CD4-positive, alpha-beta T cell treated with Interleukin-6 at 100 ng/mL for 8 hours (primary cell): ENCODE measurements at regions not wholly inside any gene's neighbourhood (a gene's known extent, or its start where the extent isn't known, plus 50 kb on each side); places are given as distances from the start of the nearest gene placed in this dataset.
"Not testable (repeated sequence)": the region's sequence is repeated elsewhere in the genome, so short reads cannot be mapped to it uniquely, and the experiment has no call there.

Source experiments
- DNase-seq: peaks from one replicate; pipeline ENCODE4 v3.0.0-alpha.2; 2020; ENCODE audit warnings: mixed read lengths, low spot score

DNA sequence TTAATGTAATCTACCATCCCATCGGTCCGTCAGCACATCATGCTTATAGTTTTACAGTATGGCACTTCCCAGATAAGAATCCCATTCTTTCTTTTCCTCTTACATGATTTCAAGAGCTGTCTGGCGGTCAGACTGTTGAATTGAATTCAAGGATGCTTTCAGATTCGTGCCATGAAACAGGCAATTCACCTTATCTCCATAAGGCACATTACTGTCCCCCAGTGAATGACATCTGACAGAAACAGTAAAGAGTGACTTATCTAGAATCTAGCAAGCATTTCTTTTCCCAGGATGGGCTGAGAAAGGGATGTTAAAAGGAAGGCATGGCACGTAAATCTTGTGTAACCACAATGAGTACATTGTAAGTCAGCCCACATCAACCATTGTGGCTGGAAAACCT, 61.1 kb upstream of the SEM1 start:
- DNase-seq, result no peak

DNA sequence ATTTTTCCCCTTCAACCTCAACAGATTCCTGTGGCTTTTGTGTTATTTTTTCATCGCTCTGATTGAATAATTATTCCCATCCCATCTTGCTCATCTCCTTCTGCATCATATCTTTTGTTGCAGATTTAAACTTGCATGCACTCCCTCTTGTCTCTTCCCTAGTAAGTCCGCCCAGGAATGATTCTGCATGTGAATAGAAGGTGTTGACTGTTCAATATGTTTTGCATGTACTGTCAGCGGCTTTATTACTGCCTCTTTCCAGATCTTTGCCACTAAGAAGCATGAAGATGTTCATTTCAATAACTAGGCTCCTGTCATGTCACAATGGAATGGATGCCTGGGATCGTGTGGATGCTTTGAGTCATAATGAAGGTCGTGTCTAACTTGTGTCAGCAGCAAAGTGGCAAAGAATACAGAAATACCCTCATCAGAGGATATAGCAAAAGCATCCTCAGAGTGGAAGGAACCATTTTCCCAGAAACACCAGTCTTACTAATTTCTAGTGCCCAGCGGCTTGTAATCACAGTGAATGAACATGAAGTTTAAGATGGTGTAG, 62.6 kb upstream of the SEM1 start:
- no peak for DNase-seq

DNA sequence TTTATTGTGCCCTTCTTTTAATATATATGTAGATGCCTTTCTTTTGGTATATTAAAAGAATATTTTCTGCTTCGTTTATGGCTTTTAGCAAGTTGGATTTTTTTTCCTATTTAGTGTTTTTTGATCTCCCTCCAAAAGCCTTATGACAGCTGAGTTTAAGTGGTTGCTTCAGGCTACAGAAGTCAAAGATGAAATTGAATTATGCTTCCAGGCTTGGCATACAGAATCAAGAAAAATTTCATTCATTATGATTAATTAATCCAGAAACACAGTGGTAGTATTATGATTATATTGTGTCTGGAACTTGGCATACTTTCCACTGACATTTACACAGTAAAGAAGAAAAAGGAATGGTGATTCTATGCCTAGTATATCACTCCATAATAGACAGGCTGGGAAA, 63.8 kb upstream of the SEM1 start:
- no peak for DNase-seq

DNA sequence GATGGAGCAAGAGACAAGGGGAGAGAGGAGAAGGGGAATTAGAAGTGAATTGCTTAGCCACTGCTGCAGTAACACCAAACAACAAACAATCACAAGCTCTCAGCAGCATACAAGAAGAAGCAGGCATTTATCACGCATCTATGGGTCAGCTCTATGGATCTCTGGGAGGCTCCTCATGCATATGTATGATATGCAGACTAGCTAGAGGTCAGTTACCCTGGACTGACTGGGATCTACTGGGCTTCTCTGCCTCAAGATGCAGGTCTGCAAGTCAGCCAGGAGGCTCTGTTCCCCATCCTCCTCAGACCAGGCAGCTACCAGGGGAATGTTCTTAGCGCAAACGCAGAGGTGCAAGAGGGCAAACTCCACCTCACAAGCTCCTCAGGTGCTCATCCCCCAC, 64.7 kb upstream of the SEM1 start:
- DNase-seq, result no peak

DNA sequence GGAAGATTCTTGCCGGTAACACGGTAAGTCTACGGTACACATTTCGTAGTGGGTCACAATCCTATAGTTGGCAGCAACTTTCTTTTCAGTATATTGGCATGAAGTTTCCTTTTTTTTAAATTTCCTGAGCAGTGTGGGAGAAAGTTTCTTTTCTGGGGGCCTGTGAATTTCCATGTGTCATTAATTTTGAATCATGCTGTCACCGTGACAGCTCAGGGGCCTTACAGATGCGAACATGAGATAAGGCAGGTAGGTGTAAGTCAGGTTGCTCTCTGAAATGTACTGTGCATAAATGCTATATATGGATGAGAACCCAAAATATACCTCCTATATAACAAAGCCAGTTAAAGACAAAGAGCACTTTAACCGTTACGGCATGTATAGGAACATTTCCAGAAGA, 65.4 kb upstream of the SEM1 start:
- no peak for DNase-seq

DNA sequence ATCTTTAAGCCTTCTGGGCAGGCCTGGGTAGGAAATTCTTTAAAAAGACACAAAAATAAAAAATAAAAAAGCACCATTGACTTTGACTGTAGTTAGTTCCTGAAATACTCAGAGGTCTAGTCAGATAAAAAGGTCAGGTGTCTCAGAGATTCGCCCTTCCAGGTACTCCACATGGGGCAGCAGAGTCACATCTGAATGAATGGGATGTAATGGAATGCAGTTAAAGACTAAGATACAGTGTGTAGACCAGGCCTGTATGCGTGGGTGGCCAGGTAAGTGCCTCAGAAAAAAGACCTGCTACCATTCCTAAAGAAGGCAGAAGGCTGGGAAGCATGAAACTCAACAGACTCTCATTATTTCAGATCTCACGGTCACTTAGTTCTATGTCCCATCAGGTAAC, 68.6 kb upstream of the SEM1 start:
- DNase-seq, result no peak

DNA sequence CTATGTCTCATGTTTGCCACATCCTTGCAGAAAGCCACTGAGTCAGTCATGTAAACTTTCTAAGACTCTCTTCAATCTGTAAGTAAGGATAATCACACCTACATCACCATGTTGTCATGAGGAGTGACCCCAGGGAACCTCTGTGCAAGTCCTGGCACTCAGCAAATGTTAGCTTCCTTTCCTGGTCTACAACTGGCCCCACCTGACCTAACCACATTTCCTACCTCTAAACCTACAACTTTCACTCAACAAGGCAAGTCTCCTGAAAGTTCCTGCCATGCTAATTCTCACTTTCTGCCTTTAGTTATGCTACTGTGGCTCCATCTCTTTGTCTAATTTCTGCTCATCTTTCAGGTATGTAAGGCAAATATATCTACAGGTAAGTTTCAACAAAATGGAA, 72.3 kb upstream of the SEM1 start:
- no peak for DNase-seq

DNA sequence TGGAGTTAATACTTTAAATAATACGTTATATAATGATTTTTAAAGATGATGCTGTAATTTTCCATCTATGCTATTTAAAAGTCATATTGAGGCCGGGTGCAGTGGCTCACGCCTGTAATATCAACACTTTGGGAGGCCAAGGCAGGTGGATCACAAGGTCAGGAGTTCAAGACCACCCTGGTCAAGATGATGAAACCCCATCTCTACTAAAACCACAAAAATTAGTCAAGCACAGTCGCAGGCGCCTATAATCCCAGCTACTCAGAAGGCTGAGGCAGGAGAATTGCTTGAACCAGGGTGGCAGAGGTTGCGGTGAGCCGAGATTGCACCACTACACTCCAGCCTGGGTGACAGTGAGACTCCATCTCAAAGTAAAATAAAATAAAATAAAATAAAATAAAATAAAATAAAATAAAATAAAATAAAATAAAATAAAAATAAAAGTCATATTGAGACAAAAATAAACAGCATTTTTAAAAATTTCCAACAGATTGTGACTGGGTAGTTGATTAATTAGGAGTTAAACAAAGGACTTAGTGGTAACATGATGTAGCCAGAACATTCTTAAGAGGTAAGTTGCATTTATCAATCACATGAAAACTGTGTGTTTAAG, 73.1 kb upstream of the SEM1 start:
- not testable (repeated sequence) for DNase-seq

DNA sequence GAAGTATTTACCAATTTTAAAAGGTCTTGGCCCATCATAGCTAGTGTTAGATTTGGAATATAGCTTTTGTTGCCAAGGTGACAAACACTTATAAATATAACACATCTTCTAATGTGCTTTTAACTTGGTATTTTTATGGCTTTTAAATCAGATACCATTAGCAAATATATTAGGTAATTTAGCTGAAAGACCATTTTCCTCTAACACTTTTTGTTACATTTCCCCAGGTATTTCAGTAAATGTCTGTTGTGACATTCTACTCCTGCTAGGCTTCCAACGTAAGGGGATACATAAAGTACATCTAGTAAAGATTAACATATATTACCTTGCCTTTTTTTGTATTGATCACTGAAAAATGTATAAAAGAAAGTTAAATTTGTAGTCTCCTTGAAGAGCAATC, 75.0 kb upstream of the SEM1 start:
- no peak for DNase-seq

DNA sequence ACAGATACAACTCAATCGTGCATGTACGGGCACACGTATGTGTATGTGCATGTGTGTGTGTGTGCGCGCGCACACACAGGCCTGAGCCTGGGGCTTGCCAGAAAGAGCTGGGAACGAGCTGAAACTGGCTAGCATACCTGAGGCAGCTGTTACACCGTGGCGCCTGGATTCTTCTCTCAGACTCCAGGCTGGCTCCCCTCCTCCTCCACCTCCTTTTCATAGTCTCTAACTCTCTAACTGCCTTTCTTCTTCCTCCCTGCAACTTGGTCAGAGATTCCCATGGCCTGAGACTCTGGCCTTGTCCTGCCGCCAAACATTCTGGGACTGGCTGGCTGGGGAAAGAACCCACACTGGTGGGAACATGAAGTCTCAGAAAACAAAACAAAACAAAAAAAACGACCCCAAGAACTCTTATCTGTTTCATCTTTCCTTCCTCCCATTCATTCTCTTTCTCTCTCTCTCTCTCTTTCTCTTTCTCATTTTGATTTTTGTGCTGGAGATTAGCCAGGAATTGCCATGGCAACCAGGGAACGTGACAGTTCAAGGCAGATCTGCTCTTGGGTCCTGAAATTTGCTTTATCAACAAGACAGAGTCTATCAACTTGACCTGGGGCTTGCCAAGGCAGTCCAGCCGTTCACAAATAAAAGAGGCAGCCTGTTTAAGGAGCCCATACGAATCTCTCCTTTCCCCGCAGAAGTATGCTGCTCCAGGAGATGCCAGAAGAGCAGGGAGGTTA, 76.8 kb upstream of the SEM1 start:
- DNase-seq, result no peak

DNA sequence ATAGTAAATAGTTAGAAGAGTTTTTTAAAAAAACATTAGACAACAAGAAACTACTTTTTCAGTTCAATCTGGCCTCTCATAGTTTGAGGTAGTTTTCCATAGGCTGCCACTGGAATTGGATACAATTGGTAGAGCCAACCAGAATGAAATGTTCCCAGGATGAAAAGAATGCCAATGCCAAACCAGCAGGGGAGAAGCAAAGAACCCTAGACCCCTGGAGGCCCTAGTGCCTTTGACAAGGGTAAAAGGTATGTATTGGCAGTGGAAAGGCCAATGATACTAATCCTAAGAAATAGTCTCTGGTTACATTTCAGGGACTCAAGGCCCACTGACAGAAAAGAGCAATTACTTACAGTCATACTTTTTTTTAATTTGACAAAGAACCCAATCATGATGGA, 77.4 kb upstream of the SEM1 start:
- no peak for DNase-seq

DNA sequence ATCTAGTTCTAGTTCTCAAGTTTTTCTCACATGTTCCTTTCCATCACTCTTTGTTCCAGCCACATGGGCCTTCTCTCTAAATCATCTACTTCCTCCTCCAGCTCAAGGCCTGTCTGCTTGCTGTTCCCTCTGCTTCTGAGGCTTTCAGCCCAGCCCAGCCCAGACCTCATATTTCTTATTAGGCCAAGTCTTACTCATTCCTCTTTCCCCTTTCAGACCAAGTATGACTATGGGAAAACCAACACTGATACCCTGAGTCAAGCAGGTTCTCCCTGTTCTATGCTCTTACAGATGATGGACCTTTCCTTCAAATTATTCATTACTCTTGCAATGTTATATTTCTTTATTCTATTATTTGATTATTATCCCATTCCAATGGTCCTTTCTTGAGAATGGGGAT, 80.3 kb upstream of the SEM1 start:
- DNase-seq, result no peak

DNA sequence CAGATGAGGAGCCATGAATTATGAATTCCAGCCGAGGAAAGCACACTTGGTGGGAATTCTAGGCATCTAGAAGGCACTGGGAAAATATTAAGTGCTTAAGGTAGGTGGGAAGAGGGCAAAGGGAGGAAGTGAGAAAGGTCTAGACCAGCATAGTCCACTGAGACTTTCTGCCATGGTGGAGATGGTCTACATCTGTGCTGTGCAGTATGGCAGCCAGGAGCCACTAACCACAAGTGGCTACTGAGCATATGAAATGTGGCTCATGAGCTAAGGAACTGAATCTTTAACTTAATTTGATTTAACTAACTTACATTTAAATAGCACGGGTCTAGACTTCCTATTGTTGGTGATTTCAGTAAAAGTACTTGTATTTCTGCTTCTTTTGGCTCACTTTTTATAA, 82.5 kb upstream of the SEM1 start:
- DNase-seq, result no peak

DNA sequence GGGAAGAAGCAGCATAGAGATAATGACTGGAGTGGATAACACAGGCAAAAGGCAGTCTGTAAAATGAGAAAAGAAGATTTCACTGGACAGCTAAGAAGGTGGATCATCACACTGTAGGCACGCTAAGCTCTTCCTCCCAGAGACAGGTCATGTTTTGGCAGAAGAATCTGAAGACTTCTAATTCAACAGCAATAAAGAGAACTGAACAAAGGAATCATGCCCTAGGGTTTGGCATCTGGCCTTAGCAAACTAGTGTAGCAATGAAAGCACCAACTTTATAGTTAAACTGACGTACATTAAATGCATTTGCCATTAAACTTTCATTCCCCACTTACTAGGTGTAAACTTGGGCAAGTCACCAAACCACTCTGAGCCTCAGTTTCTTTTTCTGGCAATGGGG, 84.4 kb upstream of the SEM1 start:
- DNase-seq, result no peak

DNA sequence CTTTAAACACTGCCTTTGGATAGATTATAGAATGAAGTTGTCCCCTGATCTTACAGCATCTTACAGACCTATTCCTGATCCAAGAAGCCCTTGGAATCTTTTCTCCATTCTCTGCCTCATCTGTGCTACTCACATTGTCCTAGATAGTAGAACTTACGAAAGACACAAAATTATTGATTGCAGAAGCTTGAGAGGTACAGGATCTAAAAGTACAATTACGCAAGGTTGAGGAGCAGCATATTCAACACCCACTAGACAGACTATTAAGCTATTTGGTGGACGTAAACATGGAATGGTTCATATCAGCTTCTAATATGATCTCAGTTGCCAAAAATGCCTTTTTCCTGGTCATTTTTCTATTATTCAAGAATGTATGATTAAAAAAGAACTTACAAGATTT, 90.5 kb upstream of the SEM1 start:
- no peak for DNase-seq

DNA sequence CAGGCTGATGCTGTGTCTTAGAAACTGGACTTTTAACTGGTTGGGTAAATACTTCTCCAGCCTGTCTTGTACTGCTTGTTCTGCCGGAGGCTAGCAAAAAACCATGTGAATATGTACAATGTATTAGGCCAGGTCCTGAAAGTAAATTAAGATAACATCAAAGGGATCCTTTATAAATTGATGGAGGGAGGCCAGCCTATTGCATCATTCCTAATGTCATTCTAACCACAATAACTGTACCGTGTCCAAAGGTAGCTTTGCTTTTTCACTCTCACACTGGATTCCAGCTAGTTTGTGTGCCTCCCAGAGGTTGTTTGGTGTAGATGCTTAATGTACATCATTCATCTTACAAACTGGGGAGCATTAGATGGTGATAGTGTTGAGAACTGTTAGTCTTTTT, 91.2 kb upstream of the SEM1 start:
- DNase-seq, result no peak

DNA sequence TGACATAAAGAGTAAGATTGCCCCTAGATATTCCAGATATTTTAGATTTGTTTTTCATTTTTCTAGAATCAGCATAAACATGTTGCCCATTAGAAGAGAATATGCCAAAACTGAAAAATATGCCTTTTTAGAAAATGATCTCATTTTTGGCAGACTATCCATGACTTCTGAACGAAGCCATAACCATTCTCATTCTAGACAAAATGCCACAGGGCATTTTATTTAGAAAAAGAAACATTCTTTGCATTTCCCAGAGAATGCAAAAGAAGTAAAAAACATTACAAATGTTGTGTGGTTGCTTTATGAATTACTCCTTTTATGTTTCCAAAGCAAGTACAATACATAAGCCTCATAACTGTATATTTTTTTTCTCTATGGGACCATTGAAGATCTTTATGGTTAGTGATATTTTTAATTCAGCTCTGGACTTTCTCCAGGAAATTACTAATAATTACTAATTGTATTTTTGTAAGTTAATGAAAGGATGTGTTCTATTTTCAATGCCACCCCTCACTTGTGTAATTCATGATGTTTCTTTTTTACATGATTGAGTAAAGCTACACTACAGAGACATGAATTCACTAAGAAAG, 109.6 kb upstream of the SEM1 start:
- DNase-seq, result no peak

DNA sequence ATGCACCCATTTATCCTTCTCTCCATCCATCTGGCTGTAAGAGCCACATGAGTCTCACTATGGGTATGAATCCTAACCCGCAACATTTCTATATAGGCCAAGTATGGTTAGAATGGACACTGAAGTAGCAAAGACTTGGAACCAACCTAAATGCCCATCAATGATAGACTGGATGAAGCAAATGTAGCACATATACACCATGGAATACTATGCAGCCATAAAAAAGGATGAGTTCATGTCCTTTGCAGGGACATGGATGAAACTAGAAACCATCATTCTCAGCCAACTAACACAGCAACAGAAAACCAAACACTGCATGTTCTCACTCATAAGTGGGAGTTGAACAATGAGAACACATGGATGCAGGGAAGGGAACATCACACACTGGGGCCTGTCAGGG, 111.5 kb upstream of the SEM1 start:
- DNase-seq, result not testable (repeated sequence)

DNA sequence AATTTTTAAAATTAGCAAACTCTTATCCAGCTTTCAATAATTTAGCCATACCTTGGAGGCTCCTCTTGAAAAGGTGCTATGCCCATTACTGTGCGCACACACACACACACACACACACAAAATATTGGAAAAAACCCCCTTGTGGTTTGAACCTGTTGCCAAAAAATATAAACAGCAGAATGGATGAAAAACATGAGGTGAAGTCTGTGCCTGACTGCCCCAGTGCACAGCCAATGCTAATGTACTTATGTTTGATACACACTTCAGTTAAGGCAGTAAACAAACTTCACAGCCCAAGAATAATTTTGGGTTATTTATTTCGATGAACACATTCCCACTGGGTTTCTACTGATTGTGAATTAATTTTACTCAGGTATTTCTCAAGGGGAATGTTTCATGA, 113.2 kb upstream of the SEM1 start:
- no peak for DNase-seq

DNA sequence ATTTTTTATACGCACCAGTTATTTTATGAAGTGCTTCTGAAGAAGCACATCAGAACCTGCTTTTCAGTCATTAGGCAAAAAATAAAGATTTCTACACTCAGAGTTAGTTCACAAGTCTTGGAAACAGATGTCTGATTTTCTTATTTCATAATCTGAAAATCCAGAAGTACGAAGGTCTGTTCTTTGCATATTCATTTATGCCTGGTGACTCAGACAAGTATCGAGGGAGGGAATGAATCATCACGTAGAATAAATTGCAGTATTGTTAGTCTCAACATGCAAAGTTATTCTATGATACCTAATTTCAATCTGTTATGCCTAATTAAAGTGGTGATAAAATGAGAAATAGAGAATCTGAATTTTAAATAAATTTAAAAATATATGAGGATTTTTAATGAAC, 113.6 kb upstream of the SEM1 start:
- no peak for DNase-seq

DNA sequence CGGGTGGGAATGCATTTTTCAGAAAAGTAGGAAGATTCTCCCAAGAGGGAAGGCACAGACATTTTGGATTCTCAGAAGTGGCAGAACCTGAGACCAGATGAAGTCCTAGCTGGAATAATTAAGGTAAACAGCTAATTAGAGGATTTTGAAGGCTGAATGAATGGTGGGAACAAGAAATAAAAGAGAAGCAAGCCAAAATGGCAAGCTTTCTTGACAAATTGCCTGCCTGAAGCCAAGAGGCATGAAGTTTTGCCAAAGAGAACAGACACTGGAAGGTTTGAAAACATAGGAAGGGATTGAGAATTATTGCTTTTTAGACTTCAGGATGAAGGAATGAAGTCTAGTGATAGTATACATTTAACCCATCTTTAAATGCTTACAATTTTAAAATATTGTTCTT, 115.0 kb upstream of the SEM1 start:
- no peak for DNase-seq

DNA sequence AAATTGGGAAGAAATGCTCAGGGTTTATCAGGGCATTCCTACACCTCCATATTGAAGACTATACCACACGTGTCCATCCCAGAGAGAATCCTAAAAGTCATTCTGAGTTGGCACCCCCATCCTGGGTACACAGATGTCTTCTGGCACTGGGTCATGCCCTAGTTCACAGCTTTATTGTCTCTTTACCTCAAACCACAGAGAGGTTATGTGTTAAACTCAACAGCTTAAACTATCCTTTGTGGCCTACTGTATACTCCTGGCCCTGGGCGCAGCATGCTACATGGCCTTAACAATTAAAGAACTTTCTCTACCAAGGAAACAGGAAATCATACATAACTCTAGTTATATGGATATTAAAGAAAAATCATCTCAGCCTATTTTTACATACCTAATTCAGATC, 115.6 kb upstream of the SEM1 start:
- no peak for DNase-seq

DNA sequence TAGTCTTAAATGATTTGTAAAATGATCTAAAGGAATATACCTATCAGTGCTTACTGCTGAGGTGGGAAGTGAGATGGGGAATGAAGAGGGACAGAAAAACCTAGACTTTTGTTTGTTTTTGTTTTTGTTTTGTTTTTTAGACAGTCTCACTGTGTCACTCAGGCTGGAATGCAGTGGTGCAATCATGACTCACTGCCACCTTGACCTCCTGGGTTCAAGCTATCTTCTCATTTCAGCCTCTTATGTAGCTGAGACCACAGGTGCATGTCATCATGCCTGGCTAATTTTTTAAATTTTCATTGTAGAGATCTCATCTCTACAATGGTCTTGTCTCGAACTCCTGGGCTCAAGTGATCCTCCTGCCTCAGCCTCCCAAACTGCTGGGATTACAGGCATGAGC, 116.4 kb upstream of the SEM1 start:
- no peak for DNase-seq

DNA sequence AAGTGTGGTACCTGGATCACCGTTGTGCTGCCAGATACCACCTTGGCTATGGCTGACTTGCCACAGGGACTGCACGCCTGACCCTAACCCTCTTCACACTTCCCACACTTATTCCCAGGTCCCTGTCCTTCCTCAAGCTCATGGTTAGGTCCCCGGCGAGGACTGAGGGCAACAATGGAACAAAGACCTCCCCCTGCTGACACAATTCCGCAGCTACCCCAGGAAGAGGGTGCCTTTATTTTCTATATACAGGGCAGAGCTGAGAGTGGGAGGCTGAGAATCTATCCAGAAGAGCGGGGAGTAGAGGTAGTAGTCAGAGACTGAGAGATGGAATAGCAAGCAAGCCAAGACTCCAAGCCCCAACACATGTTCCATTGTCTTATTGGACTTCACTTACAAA, 118.1 kb upstream of the SEM1 start:
- no peak for DNase-seq
